Activated T-cell treated with anti-CD3 and anti-CD28 coated beads, Interleukin-2, amount 50 U/mL, for 4 hours (primary cell): ENCODE measurements at regions not wholly inside any gene's neighbourhood (a gene's known extent, or its start where the extent isn't known, plus 50 kb on each side); places are given as distances from the start of the nearest gene placed in this dataset.

Source experiments
- ATAC-seq, 2 donors: fragments of 200-7000 bp; cut with Tn5 transposase; one replicate each; pipeline ENCODE4 v1.10.0; 2021
- DNase-seq: peaks from one replicate; pipeline ENCODE4 v3.0.0-alpha.2; 2020
- H3K27me3 Mint-ChIP-seq: one replicate; pipeline ENCODE4 v1.8.0; 2021; ENCODE audit warnings: low read depth, mixed read lengths
- H3K36me3 Mint-ChIP-seq: one replicate; pipeline ENCODE4 v1.8.0; 2022; ENCODE audit warnings: mixed read lengths; ENCODE audit not compliant: insufficient read depth
- H3K4me1 Mint-ChIP-seq: one replicate; pipeline ENCODE4 v1.8.0; 2021; ENCODE audit warnings: low read depth, mixed read lengths
- H3K4me3 Mint-ChIP-seq: one replicate; pipeline ENCODE4 v1.8.0; 2021; ENCODE audit warnings: mild to moderate bottlenecking, moderate library complexity, mixed read lengths
- H3K9me3 Mint-ChIP-seq: one replicate; pipeline ENCODE4 v1.8.0; 2021; ENCODE audit warnings: mixed read lengths

GRCh38 chr14:64639340-64639821 is 64.8 kb upstream of the PLEKHG3 start:
- Mint-ChIP-seq H3K9me3 (no peaks in the 10 kb centered on the region), H3K4me3 (no peak overlapping the region), H3K36me3 (no peaks in the 10 kb centered on the region), H3K27me3 (peaks cover 7% of the 10 kb centered on the region), H3K4me1 (no peaks in the 10 kb centered on the region)
- no peak for ATAC-seq
- no peak for DNase-seq

GRCh38 chr14:64640839-64641238 is 63.4 kb upstream of the PLEKHG3 start:
- H3K27me3 Mint-ChIP-seq = peaks cover 7% of the 10 kb centered on the region
- no peak for ATAC-seq

GRCh38 chr14:64641760-64642159 is 62.5 kb upstream of the PLEKHG3 start:
- no peaks in the 10 kb centered on the region for H3K36me3 Mint-ChIP-seq
- H3K27me3 Mint-ChIP-seq = peaks cover 7% of the 10 kb centered on the region
- DNase-seq = no peak
- no peaks in the 10 kb centered on the region for H3K9me3 Mint-ChIP-seq
- no peak overlapping the region for H3K4me3 Mint-ChIP-seq
- H3K4me1 Mint-ChIP-seq = no peaks in the 10 kb centered on the region
- ATAC-seq = no peak

More at GRCh38 chr14:64640839-64641238, 63.4 kb upstream of the PLEKHG3 start:
- Mint-ChIP-seq H3K4me1 (no peaks in the 10 kb centered on the region), H3K9me3 (no peaks in the 10 kb centered on the region), H3K4me3 (no peak overlapping the region), H3K36me3 (no peaks in the 10 kb centered on the region)
- no peak for DNase-seq

GRCh38 chr14:64643709-64644108 is 60.5 kb upstream of the PLEKHG3 start:
- DNase-seq = no peak
- Mint-ChIP-seq H3K4me1 (no peaks in the 10 kb centered on the region), H3K9me3 (no peaks in the 10 kb centered on the region), H3K27me3 (peaks cover 4% of the 10 kb centered on the region), H3K36me3 (no peaks in the 10 kb centered on the region), H3K4me3 (no peak overlapping the region)
- no peak for ATAC-seq

GRCh38 chr14:64644629-64645028 is 59.6 kb upstream of the PLEKHG3 start:
- no peak for ATAC-seq
- Mint-ChIP-seq H3K4me1 (no peaks in the 10 kb centered on the region), H3K9me3 (no peaks in the 10 kb centered on the region), H3K36me3 (no peaks in the 10 kb centered on the region), H3K27me3 (peaks cover 8% of the 10 kb centered on the region), H3K4me3 (no peak overlapping the region)
- no peak for DNase-seq

- no peaks in the 10 kb centered on the region for H3K36me3 Mint-ChIP-seq
- no peak for DNase-seq
- H3K27me3 Mint-ChIP-seq = peaks cover 8% of the 10 kb centered on the region
- H3K9me3 Mint-ChIP-seq = no peaks in the 10 kb centered on the region
- ATAC-seq = no peak
- H3K4me3 Mint-ChIP-seq = no peak overlapping the region
- no peaks in the 10 kb centered on the region for H3K4me1 Mint-ChIP-seq
Measured at GRCh38 chr14:64645220-64645892, 58.9 kb upstream of the PLEKHG3 start.

GRCh38 chr14:64646103-64646502 is 58.1 kb upstream of the PLEKHG3 start:
- no peak for DNase-seq

GRCh38 chr14:64649383-64649998 is 54.7 kb upstream of the PLEKHG3 start:
- H3K4me3 Mint-ChIP-seq = no peak overlapping the region
- no peaks in the 10 kb centered on the region for H3K36me3 Mint-ChIP-seq
- peaks cover 6% of the 10 kb centered on the region for H3K27me3 Mint-ChIP-seq
- H3K4me1 Mint-ChIP-seq = peaks cover 2% of the 10 kb centered on the region
- ATAC-seq (no peak), DNase-seq (no peak)
- H3K9me3 Mint-ChIP-seq = no peaks in the 10 kb centered on the region

More at GRCh38 chr14:64646103-64646502, 58.1 kb upstream of the PLEKHG3 start:
- Mint-ChIP-seq H3K4me1 (no peaks in the 10 kb centered on the region), H3K27me3 (peaks cover 8% of the 10 kb centered on the region), H3K36me3 (no peaks in the 10 kb centered on the region), H3K9me3 (no peaks in the 10 kb centered on the region), H3K4me3 (no peak overlapping the region)
- ATAC-seq = no peak

- Mint-ChIP-seq H3K4me3 (no peak overlapping the region), H3K9me3 (no peaks in the 10 kb centered on the region), H3K36me3 (no peaks in the 10 kb centered on the region), H3K4me1 (peaks cover 6% of the 10 kb centered on the region), H3K27me3 (peaks cover 9% of the 10 kb centered on the region)
- ATAC-seq (no peak), DNase-seq (no peak)
Measured at GRCh38 chr14:64653900-64654245, 50.4 kb upstream of the PLEKHG3 start.

- Mint-ChIP-seq H3K4me1 (peaks cover 11% of the 10 kb centered on the region), H3K4me3 (no peak overlapping the region), H3K27me3 (peaks cover 9% of the 10 kb centered on the region), H3K9me3 (no peaks in the 10 kb centered on the region), H3K36me3 (no peaks in the 10 kb centered on the region)
- DNase-seq (no peak), ATAC-seq (peak; percentile 30 to 58)
Measured at GRCh38 chr14:64654246-64654900, 49.9 kb upstream of the PLEKHG3 start.
